ENCODE measurements at regions not wholly inside any gene's neighbourhood (a gene's known extent, or its start where the extent isn't known, plus 50 kb on each side); places are given as distances from the start of the nearest gene placed in this dataset.

GRCh38 chr1:101645810-101646209 lies 350.9 kb downstream of the OLFM3 start:
- no peak for TF ChIP-seq CTCF (IDR thresholded peaks at IDR 0.05)
- no peak for TF ChIP-seq CHD2 (IDR thresholded peaks at IDR 0.05; ENCODE audit: low read length, partially characterized antibody)
- TF ChIP-seq CEBPB (IDR thresholded peaks at IDR 0.05) = no peak
- no peak for TF ChIP-seq RAD21 (conservative IDR thresholded peaks at IDR 0.05 in 1 of 2, IDR thresholded peaks at IDR 0.05 in 1 of 2)
- TF ChIP-seq ELK1 (IDR thresholded peaks at IDR 0.05; ENCODE audit: low read depth, low read length) = no peak
- TF ChIP-seq PHF8 (IDR thresholded peaks at IDR 0.05; ENCODE audit: borderline replicate concordance, low read depth) = no peak
- no peak for TF ChIP-seq HOXB5 (CRISPR knock-in tag; IDR thresholded peaks at IDR 0.05)
- TF ChIP-seq POLR2A (IDR thresholded peaks at IDR 0.05; ENCODE audit: low read length) = no peak
- no peak for TF ChIP-seq SMC3 (IDR thresholded peaks at IDR 0.05)
- TF ChIP-seq USF2 (IDR thresholded peaks at IDR 0.05) = no peak
- TF ChIP-seq MAX (IDR thresholded peaks at IDR 0.05) = no peak
- no peak for TF ChIP-seq RFX5 (IDR thresholded peaks at IDR 0.05)

All from A549 (cell line).